Vagina (tissue), 2 donors: ENCODE measurements at regions not wholly inside any gene's neighbourhood (a gene's known extent, or its start where the extent isn't known, plus 50 kb on each side); places are given as distances from the start of the nearest gene placed in this dataset.
"Not testable (repeated sequence)": the region's sequence is repeated elsewhere in the genome, so short reads cannot be mapped to it uniquely, and the experiment has no call there.

ENCODE experiments used
- DNase-seq, 2 donors: peaks; one replicate each; pipeline ENCODE4 v3.0.0-alpha.2; 2017; ENCODE audit errors: extremely low spot score in 2 of 2
- H3K27ac ChIP-seq: fragments of 200-600 bp; sonication (generic); one replicate; pipeline ENCODE4 v1.5.1; 2019
- H3K27me3 ChIP-seq: fragments of 200-600 bp; sonication (generic); one replicate; pipeline ENCODE4 v1.5.1; 2019
- H3K36me3 ChIP-seq, 2 donors: fragments of 200-600 bp; sonication (generic); one replicate each; pipeline ENCODE4 v1.5.1; 2017 to 2019
- H3K4me1 ChIP-seq: fragments of 200-600 bp; sonication (generic); one replicate; pipeline ENCODE4 v1.5.1; 2019
- H3K4me3 ChIP-seq, 2 donors: fragments of 200-600 bp; sonication (generic); 1 replicate in 1 of 2; 2 replicates in 1 of 2; pipeline ENCODE4 v1.5.1; 2016 to 2019
- H3K9me3 ChIP-seq: fragments of 200-600 bp; sonication (generic); one replicate; pipeline ENCODE4 v1.5.1; 2019
- CTCF ChIP-seq, 3 experiments: fragments of 450-650 bp in 2 of 3; fragments of 200-600 bp in 1 of 3; sonication (generic) in 1 of 3; IDR thresholded peaks; one replicate each; pipeline ENCODE4 v1.5.1; 2017 to 2019; ENCODE audit warnings: antibody characterized with exemption in 3 of 3, mild to moderate bottlenecking in 2 of 3, moderate library complexity in 2 of 3
- POLR2A ChIP-seq, 2 donors: fragments of 450-650 bp; IDR thresholded peaks; one replicate each; pipeline ENCODE4 v1.6.1; 2017; ENCODE audit warnings: antibody characterized with exemption in 2 of 2, mild to moderate bottlenecking in 2 of 2, moderate library complexity in 2 of 2
- POLR2AphosphoS5 ChIP-seq, 2 donors: sonication (generic); formaldehyde crosslinking; IDR thresholded peaks; one replicate each; pipeline ENCODE4 v1.9.0; 2017; ENCODE audit warnings: antibody characterized with exemption in 2 of 2, mild to moderate bottlenecking in 2 of 2, low read depth in 1 of 2; ENCODE audit not compliant: insufficient read depth in 1 of 2
- intact Hi-C: fragments of 100-400 bp; cut with DNase I; formaldehyde crosslinking; loops from one replicate; pipeline ENCODE4 v1.15.1; 2023

DNA sequence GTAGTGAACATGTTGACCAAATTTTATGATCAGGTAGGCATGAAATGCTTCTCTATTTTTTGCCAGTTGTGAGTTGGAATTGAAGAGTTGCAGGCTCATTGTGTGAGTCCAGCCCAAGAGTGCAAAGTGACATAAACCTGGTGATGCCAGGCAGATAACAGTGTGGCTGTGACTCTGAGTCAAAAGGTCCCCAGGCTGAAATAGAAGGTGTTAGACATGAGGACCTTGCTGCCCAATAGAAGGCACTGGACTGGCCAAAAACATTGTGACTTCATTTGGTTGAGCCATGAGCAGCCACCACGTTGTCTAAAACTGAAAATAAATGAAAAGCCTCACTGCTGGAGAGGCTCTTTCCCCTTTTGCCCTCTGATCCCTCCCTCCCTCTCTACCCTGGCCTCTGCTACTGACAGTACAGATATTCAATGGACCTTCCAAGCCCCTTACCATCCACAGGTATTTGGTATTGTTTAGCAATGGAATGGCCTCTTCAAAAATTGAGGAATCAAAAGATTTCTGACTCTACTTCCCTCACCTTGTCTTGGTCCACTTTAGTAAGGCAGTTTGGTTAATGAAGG is 67.8 kb upstream of the ABCD3 start:
- DNase-seq: no peak
- TF ChIP-seq CTCF (IDR thresholded peaks at IDR 0.05) (no peak), POLR2A (IDR thresholded peaks at IDR 0.05) (no peak), POLR2AphosphoS5 (IDR thresholded peaks at IDR 0.05; ENCODE audit: insufficient read depth in 1 of 2, low read depth in 1 of 2) (no peak)
- intact Hi-C loops: no loop called here
- Histone ChIP-seq H3K9me3 (no peaks in the 10 kb centered on the region), H3K4me3 (no peak overlapping the region), H3K27me3 (no peaks in the 10 kb centered on the region), H3K27ac (no peak overlapping the region), H3K36me3 (no peaks in the 10 kb centered on the region), H3K4me1 (no peaks in the 10 kb centered on the region)

GRCh38 chr1:94349853-94350252 is 68.3 kb upstream of the ABCD3 start:
- intact Hi-C loops: no loop called here
- no peak for DNase-seq
- Histone ChIP-seq H3K9me3 (no peaks in the 10 kb centered on the region), H3K27ac (no peak overlapping the region), H3K36me3 (no peaks in the 10 kb centered on the region), H3K4me3 (no peak overlapping the region), H3K4me1 (no peaks in the 10 kb centered on the region), H3K27me3 (no peaks in the 10 kb centered on the region)
- TF ChIP-seq POLR2A (IDR thresholded peaks at IDR 0.05): no peak
- no peak for TF ChIP-seq POLR2AphosphoS5 (IDR thresholded peaks at IDR 0.05; ENCODE audit: insufficient read depth in 1 of 2, low read depth in 1 of 2)
- TF ChIP-seq CTCF (IDR thresholded peaks at IDR 0.05): no peak

DNA sequence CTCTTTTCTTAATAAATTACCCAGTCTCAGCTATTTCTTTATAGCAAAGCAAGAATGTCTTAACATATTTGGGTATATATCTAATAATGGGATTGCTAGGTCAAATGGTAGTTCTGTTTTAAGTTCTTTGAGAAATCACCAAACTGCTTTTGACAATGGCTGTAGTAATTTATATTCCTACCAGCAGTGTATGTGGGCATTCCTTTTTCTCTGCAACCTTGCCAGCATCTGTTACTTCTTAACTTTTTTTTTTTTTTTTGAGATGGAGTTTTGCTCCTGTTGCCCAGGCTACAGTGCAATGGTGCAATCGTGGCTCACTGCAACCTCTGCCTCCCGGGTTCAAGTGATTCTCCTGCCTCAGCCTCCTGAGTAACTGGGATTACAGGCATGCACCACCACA is 69.8 kb upstream of the ABCD3 start:
- H3K27me3 ChIP-seq, H3K36me3 ChIP-seq, DNase-seq, H3K4me3 ChIP-seq, H3K4me1 ChIP-seq, H3K9me3 ChIP-seq, H3K27ac ChIP-seq, intact Hi-C loops: not testable (repeated sequence)

GRCh38 chr1:94345148-94345721 is 73.0 kb upstream of the ABCD3 start:
- no peaks in the 10 kb centered on the region for H3K4me1 ChIP-seq
- no peak overlapping the region for H3K4me3 ChIP-seq
- TF ChIP-seq POLR2A (IDR thresholded peaks at IDR 0.05) (no peak), POLR2AphosphoS5 (IDR thresholded peaks at IDR 0.05; ENCODE audit: insufficient read depth in 1 of 2, low read depth in 1 of 2) (no peak), CTCF (IDR thresholded peaks at IDR 0.05) (no peak)
- no peak for DNase-seq
- no peaks in the 10 kb centered on the region for H3K9me3 ChIP-seq
- intact Hi-C loops: no loop called here
- H3K27ac ChIP-seq: no peak overlapping the region
- H3K36me3 ChIP-seq: no peaks in the 10 kb centered on the region
- no peaks in the 10 kb centered on the region for H3K27me3 ChIP-seq

- intact Hi-C loops: no loop called here
- no peaks in the 10 kb centered on the region for H3K9me3 ChIP-seq
- H3K4me3 ChIP-seq: no peak overlapping the region
Observed at GRCh38 chr1:94342416-94342815, 75.8 kb upstream of the ABCD3 start.

More at GRCh38 chr1:94342416-94342815, 75.8 kb upstream of the ABCD3 start:
- no peaks in the 10 kb centered on the region for H3K27me3 ChIP-seq
- no peak for DNase-seq
- H3K36me3 ChIP-seq: no peaks in the 10 kb centered on the region
- H3K27ac ChIP-seq: no peak overlapping the region
- TF ChIP-seq CTCF (IDR thresholded peaks at IDR 0.05): no peak
- no peak for TF ChIP-seq POLR2AphosphoS5 (IDR thresholded peaks at IDR 0.05; ENCODE audit: insufficient read depth in 1 of 2, low read depth in 1 of 2)
- TF ChIP-seq POLR2A (IDR thresholded peaks at IDR 0.05): no peak
- H3K4me1 ChIP-seq: no peaks in the 10 kb centered on the region
